Stimulated activated CD4-positive, alpha-beta T cell treated with anti-CD3 and anti-CD28 coated beads, Interleukin-12 subunit alpha, Interleukin-12 subunit beta, amount 100 ng/mL, for 24 hours (primary cell): ENCODE measurements at regions not wholly inside any gene's neighbourhood (a gene's known extent, or its start where the extent isn't known, plus 50 kb on each side); places are given as distances from the start of the nearest gene placed in this dataset.

Experiments
- DNase-seq, 2 experiments: peaks; one replicate each; pipeline ENCODE4 v3.0.0-alpha.2; 2020; ENCODE audit warnings: low read depth in 2 of 2

GRCh38 chrX:124518885-124519284, 172.5 kb downstream of the SH2D1A start:
- DNase-seq, result no peak

GRCh38 chrX:124524852-124525251, 178.5 kb downstream of the SH2D1A start:
- DNase-seq, result no peak

- no peak for DNase-seq
Observed at GRCh38 chrX:124529786-124530185, 183.4 kb downstream of the SH2D1A start.

- DNase-seq, result no peak
Observed at GRCh38 chrX:124530803-124531202, 184.4 kb downstream of the SH2D1A start.

- DNase-seq, result no peak
Observed at GRCh38 chrX:124534536-124534935, 188.2 kb downstream of the SH2D1A start.

- no peak for DNase-seq
Observed at GRCh38 chrX:124540474-124540873, 194.1 kb downstream of the SH2D1A start.

- no peak for DNase-seq
Observed at GRCh38 chrX:124548571-124548970, 202.2 kb downstream of the SH2D1A start.

- DNase-seq, result no peak
Observed at GRCh38 chrX:124555036-124555595, 208.8 kb downstream of the SH2D1A start.

- no peak for DNase-seq
Observed at GRCh38 chrX:124557976-124558375, 211.6 kb downstream of the SH2D1A start.

GRCh38 chrX:124573468-124573867, 227.1 kb downstream of the SH2D1A start:
- DNase-seq, result no peak

GRCh38 chrX:124592744-124593143, 246.4 kb downstream of the SH2D1A start:
- DNase-seq, result no peak

GRCh38 chrX:124594017-124594651, 247.8 kb downstream of the SH2D1A start:
- DNase-seq, result no peak

GRCh38 chrX:124605511-124605910, 259.1 kb downstream of the SH2D1A start:
- DNase-seq, result no peak

GRCh38 chrX:124606724-124607123, 260.4 kb downstream of the SH2D1A start:
- DNase-seq, result no peak

GRCh38 chrX:124619710-124620109, 273.3 kb downstream of the SH2D1A start:
- DNase-seq, result no peak

- no peak for DNase-seq
Observed at GRCh38 chrX:124634363-124634762, 288.0 kb downstream of the SH2D1A start.

- DNase-seq, result no peak
Observed at GRCh38 chrX:124641737-124642491, 295.6 kb downstream of the SH2D1A start.

GRCh38 chrX:124646403-124646802, 300.0 kb downstream of the SH2D1A start:
- no peak for DNase-seq

GRCh38 chrX:124651031-124651430, 304.7 kb downstream of the SH2D1A start:
- no peak for DNase-seq

GRCh38 chrX:124665621-124666400, 319.4 kb downstream of the SH2D1A start:
- no peak for DNase-seq

GRCh38 chrX:124679199-124679598, 332.8 kb downstream of the SH2D1A start:
- no peak for DNase-seq

GRCh38 chrX:124680287-124680686, 333.9 kb downstream of the SH2D1A start:
- DNase-seq, result no peak
